ENCODE measurements at regions not wholly inside any gene's neighbourhood (a gene's known extent, or its start where the extent isn't known, plus 50 kb on each side); places are given as distances from the start of the nearest gene placed in this dataset.

GRCh38 chr11:119899997-119900396 is 171.0 kb upstream of the NECTIN1 start:
- no peaks in the 10 kb centered on the region for H3K4me1 ChIP-seq (ENCODE audit: low read length)
- no peaks in the 10 kb centered on the region for H3K27me3 ChIP-seq (ENCODE audit: low read depth, low read length)
- H4K20me1 ChIP-seq (ENCODE audit: insufficient read depth, low read length) = no peaks in the 10 kb centered on the region
- H3K4me2 ChIP-seq (ENCODE audit: low read length) = no peak overlapping the region
- H2AFZ ChIP-seq (ENCODE audit: low read depth, low read length) = no peak overlapping the region
- no peak overlapping the region for H3K4me3 ChIP-seq (ENCODE audit: low read length)
- H3K9ac ChIP-seq (ENCODE audit: low read length) = no peak overlapping the region
- H3K9me3 ChIP-seq (ENCODE audit: insufficient read depth, low read length) = no peaks in the 10 kb centered on the region
- no peak overlapping the region for H3K27ac ChIP-seq (ENCODE audit: low read length)
- no peaks in the 10 kb centered on the region for H3K36me3 ChIP-seq (replicated peaks; ENCODE audit: low read depth, low read length)
- TF ChIP-seq EZH2phosphoT487 (IDR thresholded peaks at IDR 0.05; ENCODE audit: low read depth) (no peak), CTCF (IDR thresholded peaks at IDR 0.05; ENCODE audit: low read depth, low read length) (no peak)
- H3K79me2 ChIP-seq (ENCODE audit: low read length) = no peaks in the 10 kb centered on the region

GRCh38 chr11:119897576-119897975 is 168.6 kb upstream of the NECTIN1 start:
- Histone ChIP-seq H3K4me3 (ENCODE audit: low read length) (no peak overlapping the region), H3K4me1 (ENCODE audit: low read length) (no peaks in the 10 kb centered on the region), H3K27ac (ENCODE audit: low read length) (no peak overlapping the region), H3K9ac (ENCODE audit: low read length) (no peak overlapping the region), H3K27me3 (ENCODE audit: low read depth, low read length) (no peaks in the 10 kb centered on the region), H2AFZ (ENCODE audit: low read depth, low read length) (no peak overlapping the region), H3K4me2 (ENCODE audit: low read length) (no peak overlapping the region), H3K36me3 (replicated peaks; ENCODE audit: low read depth, low read length) (no peaks in the 10 kb centered on the region), H3K79me2 (ENCODE audit: low read length) (no peaks in the 10 kb centered on the region), H3K9me3 (ENCODE audit: insufficient read depth, low read length) (no peaks in the 10 kb centered on the region), H4K20me1 (ENCODE audit: insufficient read depth, low read length) (no peaks in the 10 kb centered on the region)
- TF ChIP-seq EZH2phosphoT487 (IDR thresholded peaks at IDR 0.05; ENCODE audit: low read depth) (no peak), CTCF (IDR thresholded peaks at IDR 0.05; ENCODE audit: low read depth, low read length) (no peak)

GRCh38 chr11:119897046-119897440 is 168.0 kb upstream of the NECTIN1 start:
- Histone ChIP-seq H3K4me1 (ENCODE audit: low read length) (no peaks in the 10 kb centered on the region), H3K27ac (ENCODE audit: low read length) (no peak overlapping the region), H3K27me3 (ENCODE audit: low read depth, low read length) (no peaks in the 10 kb centered on the region)

GRCh38 chr11:119896387-119897045 is 167.5 kb upstream of the NECTIN1 start:
- Histone ChIP-seq H3K4me1 (ENCODE audit: low read length) (no peaks in the 10 kb centered on the region), H3K9me3 (ENCODE audit: insufficient read depth, low read length) (no peaks in the 10 kb centered on the region), H3K27ac (ENCODE audit: low read length) (no peak overlapping the region), H3K4me2 (ENCODE audit: low read length) (no peak overlapping the region), H3K79me2 (ENCODE audit: low read length) (no peaks in the 10 kb centered on the region), H3K36me3 (replicated peaks; ENCODE audit: low read depth, low read length) (no peaks in the 10 kb centered on the region), H3K27me3 (ENCODE audit: low read depth, low read length) (no peaks in the 10 kb centered on the region), H4K20me1 (ENCODE audit: insufficient read depth, low read length) (no peaks in the 10 kb centered on the region), H2AFZ (ENCODE audit: low read depth, low read length) (no peak overlapping the region), H3K9ac (ENCODE audit: low read length) (no peak overlapping the region), H3K4me3 (ENCODE audit: low read length) (no peak overlapping the region)
- TF ChIP-seq CTCF (IDR thresholded peaks at IDR 0.05; ENCODE audit: low read depth, low read length) (no peak), EZH2phosphoT487 (IDR thresholded peaks at IDR 0.05; ENCODE audit: low read depth) (no peak)

More at GRCh38 chr11:119897046-119897440, 168.0 kb upstream of the NECTIN1 start:
- TF ChIP-seq EZH2phosphoT487 (IDR thresholded peaks at IDR 0.05; ENCODE audit: low read depth) (no peak), CTCF (IDR thresholded peaks at IDR 0.05; ENCODE audit: low read depth, low read length) (no peak)
- Histone ChIP-seq H4K20me1 (ENCODE audit: insufficient read depth, low read length) (no peaks in the 10 kb centered on the region), H3K9me3 (ENCODE audit: insufficient read depth, low read length) (no peaks in the 10 kb centered on the region), H3K4me3 (ENCODE audit: low read length) (no peak overlapping the region), H3K79me2 (ENCODE audit: low read length) (no peaks in the 10 kb centered on the region), H3K9ac (ENCODE audit: low read length) (no peak overlapping the region), H3K36me3 (replicated peaks; ENCODE audit: low read depth, low read length) (no peaks in the 10 kb centered on the region), H2AFZ (ENCODE audit: low read depth, low read length) (no peak overlapping the region), H3K4me2 (ENCODE audit: low read length) (no peak overlapping the region)
